Fibroblast of the aortic adventitia (primary cell): ENCODE measurements at regions not wholly inside any gene's neighbourhood (a gene's known extent, or its start where the extent isn't known, plus 50 kb on each side); places are given as distances from the start of the nearest gene placed in this dataset.

Experiments used
- DNase-seq: peaks from one replicate; pipeline ENCODE4 v3.0.0-alpha.2; 2010; ENCODE audit warnings: low read depth
- H3K4me3 ChIP-seq: 2 replicates; pipeline ENCODE4 v1.5.1; 2011; ENCODE audit warnings: low read depth, mild to moderate bottlenecking, control low read depth, low read length, moderate library complexity
- CTCF ChIP-seq: IDR thresholded peaks from 2 replicates; pipeline ENCODE4 v1.5.1; 2011; ENCODE audit warnings: mild to moderate bottlenecking, low read length, control low read depth, inconsistent platforms; ENCODE audit not compliant: insufficient read depth

GRCh38 chr7:67752227-67752626 is 755.6 kb downstream of the TYW1 start:
- no peak for DNase-seq
- no peak for TF ChIP-seq CTCF
- H3K4me3 ChIP-seq, result no peak overlapping the region

GRCh38 chr7:67753891-67754290 is 757.3 kb downstream of the TYW1 start:
- H3K4me3 ChIP-seq, result no peak overlapping the region
- no peak for TF ChIP-seq CTCF
- no peak for DNase-seq

- no peak overlapping the region for H3K4me3 ChIP-seq
- DNase-seq, result no peak
- TF ChIP-seq CTCF, result no peak
Measured at GRCh38 chr7:67754651-67755050, 758.0 kb downstream of the TYW1 start.

- DNase-seq, result no peak
- no peak for TF ChIP-seq CTCF
- H3K4me3 ChIP-seq, result no peak overlapping the region
Measured at GRCh38 chr7:67758551-67758950, 761.9 kb downstream of the TYW1 start.

GRCh38 chr7:67760971-67761370 is 764.3 kb downstream of the TYW1 start:
- H3K4me3 ChIP-seq, result no peak overlapping the region
- no peak for TF ChIP-seq CTCF
- no peak for DNase-seq

- no peak for DNase-seq
- H3K4me3 ChIP-seq, result no peak overlapping the region
- TF ChIP-seq CTCF, result no peak
Measured at GRCh38 chr7:67762516-67762915, 765.9 kb downstream of the TYW1 start.

- no peak for TF ChIP-seq CTCF
- no peak for DNase-seq
- H3K4me3 ChIP-seq, result no peak overlapping the region
Measured at GRCh38 chr7:67764289-67764688, 767.7 kb downstream of the TYW1 start.
